HL-60 (cell line): ENCODE measurements at regions not wholly inside any gene's neighbourhood (a gene's known extent, or its start where the extent isn't known, plus 50 kb on each side); places are given as distances from the start of the nearest gene placed in this dataset.

Experiments used
- DNase-seq, 2 experiments: peaks; one replicate each; pipeline ENCODE4 v3.0.0-alpha.2; 2010 to 2020; ENCODE audit warnings: low read depth in 1 of 2, low spot score in 1 of 2
- H3K27ac ChIP-seq: fragments of 250-450 bp; sonication (Bioruptor Pico); replicated peaks from 2 replicates; pipeline ENCODE4 v1.5.1; 2020; ENCODE audit warnings: mild to moderate bottlenecking, moderate library complexity
- H3K27me3 ChIP-seq: fragments of 250-450 bp; sonication (Bioruptor Pico); 2 replicates; pipeline ENCODE4 v1.5.1; 2021; ENCODE audit warnings: mild to moderate bottlenecking, moderate library complexity; ENCODE audit not compliant: insufficient read depth, poor library complexity, severe bottlenecking
- H3K4me3 ChIP-seq: replicated peaks from 2 replicates; pipeline ENCODE4 v1.5.1; 2011; ENCODE audit warnings: mild to moderate bottlenecking, control low read depth, low read length; ENCODE audit not compliant: insufficient read depth
- GABPA ChIP-seq: IDR thresholded peaks from 2 replicates; pipeline ENCODE4 v1.6.1; 2012; ENCODE audit warnings: low read depth
- POLR2AphosphoS5 ChIP-seq: IDR thresholded peaks from 2 replicates; pipeline ENCODE4 v1.6.1; 2012; ENCODE audit warnings: low read depth
- SPI1 ChIP-seq: IDR thresholded peaks from 2 replicates; pipeline ENCODE4 v1.6.1; 2012; ENCODE audit warnings: low read depth, mild to moderate bottlenecking, borderline replicate concordance
- TF ChIP-seq, protein P1 (sequence below): IDR thresholded peaks from 2 replicates; pipeline ENCODE4 v1.6.1; 2012; ENCODE audit warnings: low read depth; ENCODE audit not compliant: insufficient replicate concordance
- TF ChIP-seq, protein P2 (sequence below): IDR thresholded peaks from one replicate; pipeline ENCODE4 v1.5.1; 2011; ENCODE audit warnings: low read length, control low read depth, inconsistent platforms; ENCODE audit not compliant: insufficient read depth

DNA sequence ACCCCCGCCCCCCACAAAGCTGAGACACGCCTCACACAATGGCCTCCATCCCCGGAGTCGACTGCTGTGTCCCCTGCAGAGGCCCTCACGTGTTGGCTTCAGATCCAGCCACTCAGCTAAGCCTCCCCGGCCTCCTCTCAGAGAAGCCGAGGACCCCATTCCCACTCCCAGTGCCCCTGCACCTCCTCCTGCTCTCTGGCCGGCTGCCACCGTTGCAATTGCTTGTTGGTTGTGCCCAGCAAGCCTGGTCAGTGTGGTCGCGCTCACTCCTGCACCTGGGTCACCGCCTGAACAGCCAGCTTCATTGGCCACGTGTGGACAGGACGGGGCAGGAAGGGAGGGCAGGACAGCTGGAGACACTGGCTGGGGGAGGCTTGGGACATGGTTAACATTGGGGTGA is 191.5 kb upstream of the SALL3 start:
- TF ChIP-seq, protein P1, sequence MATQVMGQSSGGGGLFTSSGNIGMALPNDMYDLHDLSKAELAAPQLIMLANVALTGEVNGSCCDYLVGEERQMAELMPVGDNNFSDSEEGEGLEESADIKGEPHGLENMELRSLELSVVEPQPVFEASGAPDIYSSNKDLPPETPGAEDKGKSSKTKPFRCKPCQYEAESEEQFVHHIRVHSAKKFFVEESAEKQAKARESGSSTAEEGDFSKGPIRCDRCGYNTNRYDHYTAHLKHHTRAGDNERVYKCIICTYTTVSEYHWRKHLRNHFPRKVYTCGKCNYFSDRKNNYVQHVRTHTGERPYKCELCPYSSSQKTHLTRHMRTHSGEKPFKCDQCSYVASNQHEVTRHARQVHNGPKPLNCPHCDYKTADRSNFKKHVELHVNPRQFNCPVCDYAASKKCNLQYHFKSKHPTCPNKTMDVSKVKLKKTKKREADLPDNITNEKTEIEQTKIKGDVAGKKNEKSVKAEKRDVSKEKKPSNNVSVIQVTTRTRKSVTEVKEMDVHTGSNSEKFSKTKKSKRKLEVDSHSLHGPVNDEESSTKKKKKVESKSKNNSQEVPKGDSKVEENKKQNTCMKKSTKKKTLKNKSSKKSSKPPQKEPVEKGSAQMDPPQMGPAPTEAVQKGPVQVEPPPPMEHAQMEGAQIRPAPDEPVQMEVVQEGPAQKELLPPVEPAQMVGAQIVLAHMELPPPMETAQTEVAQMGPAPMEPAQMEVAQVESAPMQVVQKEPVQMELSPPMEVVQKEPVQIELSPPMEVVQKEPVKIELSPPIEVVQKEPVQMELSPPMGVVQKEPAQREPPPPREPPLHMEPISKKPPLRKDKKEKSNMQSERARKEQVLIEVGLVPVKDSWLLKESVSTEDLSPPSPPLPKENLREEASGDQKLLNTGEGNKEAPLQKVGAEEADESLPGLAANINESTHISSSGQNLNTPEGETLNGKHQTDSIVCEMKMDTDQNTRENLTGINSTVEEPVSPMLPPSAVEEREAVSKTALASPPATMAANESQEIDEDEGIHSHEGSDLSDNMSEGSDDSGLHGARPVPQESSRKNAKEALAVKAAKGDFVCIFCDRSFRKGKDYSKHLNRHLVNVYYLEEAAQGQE = no peak
- TF ChIP-seq, protein P2, sequence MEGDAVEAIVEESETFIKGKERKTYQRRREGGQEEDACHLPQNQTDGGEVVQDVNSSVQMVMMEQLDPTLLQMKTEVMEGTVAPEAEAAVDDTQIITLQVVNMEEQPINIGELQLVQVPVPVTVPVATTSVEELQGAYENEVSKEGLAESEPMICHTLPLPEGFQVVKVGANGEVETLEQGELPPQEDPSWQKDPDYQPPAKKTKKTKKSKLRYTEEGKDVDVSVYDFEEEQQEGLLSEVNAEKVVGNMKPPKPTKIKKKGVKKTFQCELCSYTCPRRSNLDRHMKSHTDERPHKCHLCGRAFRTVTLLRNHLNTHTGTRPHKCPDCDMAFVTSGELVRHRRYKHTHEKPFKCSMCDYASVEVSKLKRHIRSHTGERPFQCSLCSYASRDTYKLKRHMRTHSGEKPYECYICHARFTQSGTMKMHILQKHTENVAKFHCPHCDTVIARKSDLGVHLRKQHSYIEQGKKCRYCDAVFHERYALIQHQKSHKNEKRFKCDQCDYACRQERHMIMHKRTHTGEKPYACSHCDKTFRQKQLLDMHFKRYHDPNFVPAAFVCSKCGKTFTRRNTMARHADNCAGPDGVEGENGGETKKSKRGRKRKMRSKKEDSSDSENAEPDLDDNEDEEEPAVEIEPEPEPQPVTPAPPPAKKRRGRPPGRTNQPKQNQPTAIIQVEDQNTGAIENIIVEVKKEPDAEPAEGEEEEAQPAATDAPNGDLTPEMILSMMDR = no peak
- no peak for TF ChIP-seq GABPA
- no peak for TF ChIP-seq POLR2AphosphoS5
- no peak for TF ChIP-seq SPI1
- H3K27ac ChIP-seq = no peak overlapping the region
- H3K27me3 ChIP-seq = no peaks in the 10 kb centered on the region

DNA sequence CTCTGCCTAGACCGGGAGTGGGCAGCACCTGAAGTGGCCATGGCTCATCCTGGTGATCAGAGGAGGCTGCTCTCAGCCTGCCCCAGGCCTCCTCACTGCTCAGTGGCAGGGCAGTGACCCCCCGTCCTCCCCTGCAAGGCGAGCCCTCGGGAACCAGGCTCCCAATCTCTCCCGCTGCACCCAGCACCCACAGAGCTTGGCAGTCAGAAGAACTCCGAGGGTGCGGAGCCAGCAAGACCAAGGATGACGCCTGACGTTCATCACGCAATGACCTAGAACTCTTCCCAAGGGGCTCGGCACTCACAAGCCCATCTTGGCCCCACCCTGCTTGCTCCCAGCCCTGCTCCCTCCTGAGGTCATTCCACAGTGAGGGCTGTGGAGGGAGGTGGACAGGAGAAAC is 189.8 kb upstream of the SALL3 start:
- TF ChIP-seq, protein P2 = no peak
- TF ChIP-seq POLR2AphosphoS5 = no peak
- no peak for TF ChIP-seq SPI1
- TF ChIP-seq, protein P1 = no peak
- TF ChIP-seq GABPA = no peak
- H3K27ac ChIP-seq = no peak overlapping the region
- no peak for DNase-seq
- H3K4me3 ChIP-seq = no peak overlapping the region
- no peaks in the 10 kb centered on the region for H3K27me3 ChIP-seq

More for the DNA sequence above, 191.5 kb upstream of the SALL3 start:
- no peak overlapping the region for H3K4me3 ChIP-seq
- DNase-seq = no peak

DNA sequence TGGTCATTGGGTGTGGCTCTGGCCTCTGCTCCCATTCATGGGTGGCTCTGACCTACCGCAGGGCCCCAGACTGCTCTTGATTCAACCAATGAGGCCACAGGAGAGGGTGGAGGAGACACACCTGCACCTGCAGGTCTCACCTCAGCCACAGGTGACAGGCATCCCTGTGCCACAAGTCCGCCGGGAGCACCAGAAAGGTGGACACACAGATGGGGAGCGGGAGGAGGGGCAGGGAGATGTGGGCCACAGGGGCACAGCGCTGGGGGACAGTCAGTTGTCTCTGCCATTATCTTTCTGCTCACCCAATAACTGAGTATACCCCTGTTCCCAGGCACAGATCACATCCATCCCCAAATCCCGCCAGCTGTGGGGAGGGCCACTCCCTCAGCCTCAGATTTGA is 189.1 kb upstream of the SALL3 start:
- Histone ChIP-seq H3K27ac (no peak overlapping the region), H3K4me3 (no peak overlapping the region), H3K27me3 (no peaks in the 10 kb centered on the region)
- no peak for DNase-seq
- TF ChIP-seq, protein P1 = no peak
- TF ChIP-seq, protein P2 = no peak
- TF ChIP-seq POLR2AphosphoS5 (no peak), GABPA (no peak)
